ENCODE measurements at regions not wholly inside any gene's neighbourhood (a gene's known extent, or its start where the extent isn't known, plus 50 kb on each side); places are given as distances from the start of the nearest gene placed in this dataset.

DNA sequence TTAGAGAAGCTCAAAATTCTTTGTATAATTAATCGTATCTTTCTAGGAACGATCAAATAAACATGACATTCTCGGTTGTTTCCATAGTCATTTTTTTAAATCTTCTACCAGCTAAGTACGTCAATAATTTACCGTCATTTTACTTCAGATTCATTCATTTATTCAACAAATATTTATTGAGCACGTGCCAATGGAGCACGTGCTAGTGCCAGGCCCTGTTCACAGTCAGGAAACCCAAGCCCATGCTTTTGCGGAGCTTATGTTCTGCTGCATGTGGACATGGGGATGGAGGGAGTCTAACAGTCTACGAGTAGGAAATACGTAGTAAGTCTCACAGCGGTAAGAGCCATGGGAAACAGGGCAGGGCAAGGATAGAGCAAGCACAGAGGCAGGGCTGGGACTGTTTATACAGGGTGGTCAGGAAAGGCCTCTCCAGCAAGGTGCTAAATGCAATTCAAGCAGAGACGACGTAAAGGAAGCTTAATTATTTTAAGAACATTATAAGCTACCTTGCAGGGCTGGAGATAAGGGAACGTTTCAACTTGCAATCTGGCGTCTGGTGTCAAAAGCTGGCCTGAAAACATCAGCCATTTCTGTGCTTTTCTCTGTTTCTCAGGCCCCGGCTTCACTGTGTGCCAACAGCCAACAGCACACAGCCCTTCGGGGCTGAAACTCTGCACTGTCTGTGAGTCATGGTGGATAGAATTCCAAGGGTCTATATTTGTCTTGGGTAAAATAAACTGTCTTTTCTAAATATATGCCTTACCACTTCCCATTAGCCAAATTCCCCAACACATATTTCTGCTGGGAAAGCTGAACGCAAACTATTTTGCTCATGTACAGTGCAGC is 517.1 kb upstream of the ZFP42 start:
- Histone ChIP-seq H3K27ac (ENCODE audit: low read depth in 1 of 2, low read length in 2 of 2) (no peak overlapping the region), H3K27me3 (ENCODE audit: control insufficient read depth in 2 of 2, insufficient read depth in 2 of 2, low read length in 2 of 2) (no peaks in the 10 kb centered on the region), H3K36me3 (replicated peaks in 1 of 2; ENCODE audit: control insufficient read depth in 1 of 2, insufficient read depth in 2 of 2, low read length in 2 of 2) (no peaks in the 10 kb centered on the region), H3K4me2 (replicated peaks; ENCODE audit: extremely low read depth, low read length, poor library complexity, severe bottlenecking) (no peak overlapping the region), H3K9ac (ENCODE audit: insufficient read depth, low read length, poor library complexity, severe bottlenecking) (no peak overlapping the region), H3K4me3 (replicated peaks in 1 of 3; ENCODE audit: low read depth in 2 of 3, low read length in 3 of 3) (no peak overlapping the region), H3K9me3 (replicated peaks in 1 of 2; ENCODE audit: control insufficient read depth in 1 of 2, insufficient read depth in 1 of 2, low read length in 2 of 2) (peaks cover 0 to under 1% of the 10 kb centered on the region in 2 donors), H2AFZ (ENCODE audit: insufficient read depth, low read depth, low read length, poor library complexity, severe bottlenecking) (no peak overlapping the region), H4K20me1 (ENCODE audit: insufficient read depth, low read length) (no peaks in the 10 kb centered on the region), H3K4me1 (ENCODE audit: control insufficient read depth in 1 of 2, insufficient read depth in 2 of 2, low read length in 2 of 2) (no peaks in the 10 kb centered on the region), H3K79me2 (ENCODE audit: insufficient read depth, low read length) (no peaks in the 10 kb centered on the region)
- no peak for DNase-seq
- no peaks in the 10 kb centered on the region for H3K36me3 Mint-ChIP-seq
- peaks cover 0 to 13% (median 3%) of the 10 kb centered on the region in 7 donors for H3K9me3 Mint-ChIP-seq
- H3K4me1 Mint-ChIP-seq: no peaks in the 10 kb centered on the region
- TF ChIP-seq CTCF (IDR thresholded peaks at IDR 0.05): no peak
- H3K4me3 Mint-ChIP-seq: no peak overlapping the region
- no peaks in the 10 kb centered on the region for H3K27me3 Mint-ChIP-seq (ENCODE audit: low read depth in 3 of 3)
- intact Hi-C loops (cut with micrococcal nuclease): no loop called here
- WGBS (ENCODE audit: insufficient coverage): 68% methylated on average over 13 of the region's 18 CpGs
- H3K27ac Mint-ChIP-seq: peak overlapping the region in 1 of 7 donors; percentile 51

- Mint-ChIP-seq H3K4me1 (no peaks in the 10 kb centered on the region), H3K36me3 (no peaks in the 10 kb centered on the region), H3K4me3 (no peak overlapping the region), H3K9me3 (peaks cover 0 to 13% (median 6%) of the 10 kb centered on the region in 7 donors), H3K27ac (no peak overlapping the region), H3K27me3 (ENCODE audit: low read depth in 3 of 3) (no peaks in the 10 kb centered on the region)
- intact Hi-C loops (cut with micrococcal nuclease): no loop called here
- H3K27me3 ChIP-seq (ENCODE audit: control insufficient read depth in 2 of 2, insufficient read depth in 2 of 2, low read length in 2 of 2): no peaks in the 10 kb centered on the region
- H4K20me1 ChIP-seq (ENCODE audit: insufficient read depth, low read length): no peaks in the 10 kb centered on the region
- H3K9ac ChIP-seq (ENCODE audit: insufficient read depth, low read length, poor library complexity, severe bottlenecking): no peak overlapping the region
- no peaks in the 10 kb centered on the region for H3K4me1 ChIP-seq (ENCODE audit: control insufficient read depth in 1 of 2, insufficient read depth in 2 of 2, low read length in 2 of 2)
- no peaks in the 10 kb centered on the region for H3K9me3 ChIP-seq (replicated peaks in 1 of 2; ENCODE audit: control insufficient read depth in 1 of 2, insufficient read depth in 1 of 2, low read length in 2 of 2)
- H3K27ac ChIP-seq (ENCODE audit: low read depth in 1 of 2, low read length in 2 of 2): no peak overlapping the region
- H3K36me3 ChIP-seq (replicated peaks in 1 of 2; ENCODE audit: control insufficient read depth in 1 of 2, insufficient read depth in 2 of 2, low read length in 2 of 2): no peaks in the 10 kb centered on the region
- H2AFZ ChIP-seq (ENCODE audit: insufficient read depth, low read depth, low read length, poor library complexity, severe bottlenecking): no peak overlapping the region
- H3K4me2 ChIP-seq (replicated peaks; ENCODE audit: extremely low read depth, low read length, poor library complexity, severe bottlenecking): no peak overlapping the region
- WGBS (ENCODE audit: insufficient coverage): 96% methylated on average over 4 of the region's 6 CpGs
- no peak overlapping the region for H3K4me3 ChIP-seq (replicated peaks in 1 of 3; ENCODE audit: low read depth in 2 of 3, low read length in 3 of 3)
- no peak for DNase-seq
- no peak for TF ChIP-seq CTCF (IDR thresholded peaks at IDR 0.05)
- no peaks in the 10 kb centered on the region for H3K79me2 ChIP-seq (ENCODE audit: insufficient read depth, low read length)
Observed at GRCh38 chr4:187479511-187479910, 516.1 kb upstream of the ZFP42 start.
